ENCODE measurements at regions not wholly inside any gene's neighbourhood (a gene's known extent, or its start where the extent isn't known, plus 50 kb on each side); places are given as distances from the start of the nearest gene placed in this dataset.

DNA sequence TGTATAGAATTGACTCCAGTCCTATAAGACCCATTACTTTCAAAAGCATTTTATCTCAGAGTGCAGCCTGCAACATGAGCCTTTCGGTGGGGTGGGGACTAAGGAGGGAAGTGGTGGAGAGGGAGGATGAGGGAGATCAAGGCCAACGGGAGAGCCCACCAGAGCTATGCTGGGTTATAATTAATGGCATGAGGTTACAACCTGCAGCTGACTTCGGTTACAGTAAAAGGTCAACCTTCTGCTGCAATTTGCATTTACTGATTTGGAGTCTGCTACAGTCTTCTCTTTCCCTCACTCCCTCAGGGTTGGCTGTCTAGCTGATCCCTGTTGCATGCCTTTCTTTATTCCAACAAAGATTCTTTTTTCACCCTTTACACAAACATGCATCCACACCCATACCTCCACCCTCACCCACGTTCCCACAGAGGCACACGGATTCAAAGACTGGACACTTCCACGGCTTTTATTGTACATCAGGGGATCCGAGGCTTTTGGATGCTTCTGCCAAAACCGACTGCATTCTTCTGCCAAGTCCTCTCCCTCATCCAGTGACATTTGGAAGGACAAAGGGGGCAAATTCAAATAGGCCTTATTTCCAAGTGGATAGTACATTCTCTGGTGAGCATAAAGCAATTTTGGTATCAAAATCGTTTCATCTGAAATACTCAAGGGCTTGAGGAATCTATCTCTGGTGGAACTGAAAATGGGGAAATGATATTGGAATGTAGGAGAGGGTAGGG, 381.2 kb downstream of the NFIB start:
- Histone ChIP-seq H3K27me3 (ENCODE audit: control insufficient read depth, insufficient read depth, low read length) (no peaks in the 10 kb centered on the region), H3K4me3 (ENCODE audit: low read depth, low read length) (no peak overlapping the region), H3K36me3 (ENCODE audit: control insufficient read depth, insufficient read depth, low read length) (no peaks in the 10 kb centered on the region)
- no peak for DNase-seq (ENCODE audit: low read depth)
- no peak for TF ChIP-seq CTCF (IDR thresholded peaks at IDR 0.05; ENCODE audit: insufficient read depth, low read length, poor library complexity, severe bottlenecking)

DNA sequence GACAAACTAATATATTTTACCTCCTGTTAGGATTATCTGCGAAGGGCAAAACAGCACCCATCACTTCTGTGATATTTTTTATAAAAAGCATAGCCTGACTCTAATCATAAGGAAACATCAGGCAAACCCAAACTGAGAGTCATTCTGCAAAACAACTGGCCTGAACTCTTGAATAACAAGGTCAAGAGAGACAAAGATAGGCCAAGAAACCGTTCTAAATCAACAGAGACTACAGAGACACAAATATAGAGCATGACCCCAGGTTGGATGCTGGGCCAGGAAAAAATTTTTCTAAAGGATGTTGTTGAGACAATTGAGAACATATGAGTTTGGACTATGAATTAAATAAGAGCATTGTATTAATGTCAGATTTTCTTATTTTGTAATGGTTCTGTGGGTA, 384.9 kb downstream of the NFIB start:
- DNase-seq (ENCODE audit: low read depth) = no peak
- Histone ChIP-seq H3K27me3 (ENCODE audit: control insufficient read depth, insufficient read depth, low read length) (no peaks in the 10 kb centered on the region), H3K36me3 (ENCODE audit: control insufficient read depth, insufficient read depth, low read length) (no peaks in the 10 kb centered on the region), H3K4me3 (ENCODE audit: low read depth, low read length) (no peak overlapping the region)
- no peak for TF ChIP-seq CTCF (IDR thresholded peaks at IDR 0.05; ENCODE audit: insufficient read depth, low read length, poor library complexity, severe bottlenecking)

DNA sequence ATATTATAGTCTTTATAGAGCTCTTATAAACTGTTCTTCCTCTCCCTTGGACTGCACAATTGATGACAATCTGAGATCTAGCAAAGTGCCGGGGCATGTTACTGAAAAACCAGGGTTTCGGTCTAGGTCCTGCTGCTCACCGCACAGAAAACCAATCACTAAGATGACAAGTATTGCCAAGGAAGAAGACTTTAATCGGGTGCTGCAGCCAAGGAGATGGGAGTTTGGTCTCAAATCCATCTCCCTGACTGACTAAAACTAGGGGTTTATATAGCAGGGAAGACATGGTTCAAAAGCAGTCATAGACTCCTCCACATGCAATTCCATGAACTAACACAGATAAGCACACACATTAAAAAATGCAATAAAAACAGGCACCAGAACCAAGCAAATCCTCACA, 390.6 kb downstream of the NFIB start:
- Histone ChIP-seq H3K4me3 (ENCODE audit: low read depth, low read length) (no peak overlapping the region), H3K27me3 (ENCODE audit: control insufficient read depth, insufficient read depth, low read length) (no peaks in the 10 kb centered on the region), H3K36me3 (ENCODE audit: control insufficient read depth, insufficient read depth, low read length) (no peaks in the 10 kb centered on the region)
- no peak for DNase-seq (ENCODE audit: low read depth)
- no peak for TF ChIP-seq CTCF (IDR thresholded peaks at IDR 0.05; ENCODE audit: insufficient read depth, low read length, poor library complexity, severe bottlenecking)

- no peak overlapping the region for H3K4me3 ChIP-seq (ENCODE audit: low read depth, low read length)
- no peak for DNase-seq (ENCODE audit: low read depth)
- TF ChIP-seq CTCF (IDR thresholded peaks at IDR 0.05; ENCODE audit: insufficient read depth, low read length, poor library complexity, severe bottlenecking) = no peak
- no peaks in the 10 kb centered on the region for H3K27me3 ChIP-seq (ENCODE audit: control insufficient read depth, insufficient read depth, low read length)
- H3K36me3 ChIP-seq (ENCODE audit: control insufficient read depth, insufficient read depth, low read length) = no peaks in the 10 kb centered on the region
These were observed 393.4 kb downstream of the NFIB start for GRCh38 chr9:13920557-13920956.

DNA sequence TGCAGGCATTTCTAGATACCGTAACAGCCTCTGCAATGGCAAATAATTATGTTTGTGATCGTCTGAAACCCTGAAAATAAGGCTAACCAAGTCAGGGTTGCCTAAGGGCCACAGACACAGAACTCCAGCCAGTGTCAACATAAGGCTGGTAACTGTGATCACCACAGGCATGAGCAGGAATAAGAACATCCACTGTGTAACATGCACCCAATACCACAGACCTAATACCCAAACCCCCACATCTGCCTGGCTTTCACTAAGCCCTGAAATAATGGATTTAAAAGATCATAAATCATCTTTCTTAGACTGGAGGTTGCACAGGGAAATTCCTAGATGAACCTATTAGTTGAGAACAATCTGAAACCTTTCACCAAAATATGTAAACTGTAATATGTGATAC, 394.5 kb downstream of the NFIB start:
- TF ChIP-seq CTCF (IDR thresholded peaks at IDR 0.05; ENCODE audit: insufficient read depth, low read length, poor library complexity, severe bottlenecking) = no peak
- DNase-seq (ENCODE audit: low read depth) = no peak
- Histone ChIP-seq H3K36me3 (ENCODE audit: control insufficient read depth, insufficient read depth, low read length) (no peaks in the 10 kb centered on the region), H3K4me3 (ENCODE audit: low read depth, low read length) (no peak overlapping the region), H3K27me3 (ENCODE audit: control insufficient read depth, insufficient read depth, low read length) (no peaks in the 10 kb centered on the region)

DNA sequence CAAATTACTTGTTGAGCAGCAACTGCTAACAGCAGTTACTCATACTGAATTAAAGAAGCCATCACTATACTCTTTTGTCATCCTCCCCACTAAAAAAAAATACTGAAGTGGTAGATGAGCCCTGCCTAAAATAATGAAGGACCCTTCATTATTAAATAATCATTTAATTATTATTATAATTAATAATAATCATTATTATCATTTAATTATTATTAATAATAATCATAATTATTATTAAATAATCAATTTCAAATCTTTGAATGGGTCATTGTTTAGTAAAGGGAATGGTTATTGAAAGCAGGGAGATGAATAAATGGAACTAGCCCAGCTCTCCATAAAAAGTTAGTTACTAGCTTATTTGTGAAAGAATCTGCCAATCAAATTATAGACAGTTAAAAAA, 396.4 kb downstream of the NFIB start:
- no peak for DNase-seq (ENCODE audit: low read depth)
- Histone ChIP-seq H3K36me3 (ENCODE audit: control insufficient read depth, insufficient read depth, low read length) (no peaks in the 10 kb centered on the region), H3K27me3 (ENCODE audit: control insufficient read depth, insufficient read depth, low read length) (no peaks in the 10 kb centered on the region), H3K4me3 (ENCODE audit: low read depth, low read length) (no peak overlapping the region)
- TF ChIP-seq CTCF (IDR thresholded peaks at IDR 0.05; ENCODE audit: insufficient read depth, low read length, poor library complexity, severe bottlenecking) = no peak

All from kidney epithelial cell (primary cell).